Breast epithelium (tissue), 3 donors: ENCODE measurements at regions not wholly inside any gene's neighbourhood (a gene's known extent, or its start where the extent isn't known, plus 50 kb on each side); places are given as distances from the start of the nearest gene placed in this dataset.

ENCODE experiments used
- CTCF ChIP-seq, 3 donors: fragments of 450-650 bp; IDR thresholded peaks; one replicate each; pipeline ENCODE4 v1.5.1; 2016 to 2017; ENCODE audit warnings: antibody characterized with exemption in 3 of 3, mild to moderate bottlenecking in 3 of 3, moderate library complexity in 3 of 3
- POLR2A ChIP-seq: fragments of 450-650 bp; IDR thresholded peaks from one replicate; pipeline ENCODE4 v1.6.1; 2016; ENCODE audit warnings: antibody characterized with exemption, mild to moderate bottlenecking, moderate library complexity

GRCh38 chr2:53334610-53335009 is 433.0 kb upstream of the CHAC2 start:
- TF ChIP-seq POLR2A (no peak), CTCF (IDR thresholded peaks at IDR 0.05) (no peak)
